DND-41 (cell line): ENCODE measurements at regions not wholly inside any gene's neighbourhood (a gene's known extent, or its start where the extent isn't known, plus 50 kb on each side); places are given as distances from the start of the nearest gene placed in this dataset.

Source experiments
- ATAC-seq: fragments of 200-7000 bp; cut with Tn5 transposase; 3 replicates; pipeline ENCODE4 v1.9.1; 2021; ENCODE audit warnings: low read depth; ENCODE audit not compliant: insufficient read depth
- DNase-seq: peaks from one replicate; pipeline ENCODE4 v3.0.0-alpha.2; 2020
- H2AFZ ChIP-seq: 2 replicates; pipeline ENCODE4 v1.6.0; 2012; ENCODE audit warnings: low read depth, low read length
- H3K27ac ChIP-seq: 2 replicates; pipeline ENCODE4 v1.5.1; 2012; ENCODE audit warnings: low read length, inconsistent platforms
- H3K27me3 ChIP-seq: fragments of 200-600 bp; sonication (generic); 2 replicates; pipeline ENCODE4 v1.6.0; 2012; ENCODE audit warnings: low read length, mild to moderate bottlenecking, inconsistent platforms; ENCODE audit not compliant: insufficient read depth, poor library complexity
- H3K36me3 ChIP-seq: 2 replicates; pipeline ENCODE4 v1.5.1; 2012; ENCODE audit warnings: low read length, inconsistent platforms; ENCODE audit not compliant: insufficient read depth
- H3K4me1 ChIP-seq: 2 replicates; pipeline ENCODE4 v1.5.1; 2012; ENCODE audit warnings: mild to moderate bottlenecking, low read length; ENCODE audit not compliant: insufficient read depth
- H3K4me2 ChIP-seq: 2 replicates; pipeline ENCODE4 v1.6.0; 2012; ENCODE audit warnings: mild to moderate bottlenecking, moderate library complexity, low read length, inconsistent platforms; ENCODE audit not compliant: insufficient read depth
- H3K4me3 ChIP-seq, 2 experiments: fragments of 200-600 bp in 1 of 2; shearing (Covaris generic) in 1 of 2; 2 replicates each; pipeline ENCODE4 v1.5.1; 2012 to 2016; ENCODE audit warnings: inconsistent platforms in 2 of 2, low read length in 2 of 2, mild to moderate bottlenecking in 2 of 2, low read depth in 1 of 2, moderate library complexity in 1 of 2
- H3K79me2 ChIP-seq: 2 replicates; pipeline ENCODE4 v1.6.0; 2012; ENCODE audit warnings: low read length, inconsistent platforms; ENCODE audit not compliant: insufficient read depth
- H3K9ac ChIP-seq: 2 replicates; pipeline ENCODE4 v1.6.0; 2012; ENCODE audit warnings: low read depth, mild to moderate bottlenecking, inconsistent platforms, low read length, moderate library complexity
- H3K9me3 ChIP-seq: 2 replicates; pipeline ENCODE4 v1.5.1; 2012; ENCODE audit warnings: low read length, moderate library complexity, mild to moderate bottlenecking, inconsistent platforms; ENCODE audit not compliant: insufficient read depth, severe bottlenecking
- H4K20me1 ChIP-seq: 2 replicates; pipeline ENCODE4 v1.6.0; 2012; ENCODE audit warnings: low read length; ENCODE audit not compliant: insufficient read depth
- CTCF ChIP-seq: IDR thresholded peaks from 2 replicates; pipeline ENCODE4 v1.5.1; 2012; ENCODE audit warnings: borderline replicate concordance, low read length, moderate library complexity, mild to moderate bottlenecking; ENCODE audit not compliant: poor library complexity, severe bottlenecking; ENCODE audit errors: extremely low read depth
- EZH2 ChIP-seq: IDR thresholded peaks from 3 replicates; pipeline ENCODE4 v1.6.1; 2012; ENCODE audit warnings: borderline replicate concordance, low read depth, mild to moderate bottlenecking, moderate library complexity, low read length, inconsistent platforms; ENCODE audit not compliant: severe bottlenecking

GRCh38 chr2:220887271-220887870 lies 684.7 kb downstream of the EPHA4 start:
- Histone ChIP-seq H3K9ac (no peak overlapping the region), H3K4me3 (no peak overlapping the region), H3K27me3 (no peaks in the 10 kb centered on the region), H3K36me3 (no peaks in the 10 kb centered on the region), H3K9me3 (no peaks in the 10 kb centered on the region), H3K79me2 (no peaks in the 10 kb centered on the region), H3K4me1 (no peaks in the 10 kb centered on the region), H3K4me2 (no peak overlapping the region), H3K27ac (no peak overlapping the region), H4K20me1 (no peaks in the 10 kb centered on the region), H2AFZ (no peak overlapping the region)
- ATAC-seq (no peak), DNase-seq (no peak)
- TF ChIP-seq CTCF (no peak), EZH2 (no peak)

- Histone ChIP-seq H3K4me1 (no peaks in the 10 kb centered on the region), H3K4me3 (no peak overlapping the region), H3K27me3 (no peaks in the 10 kb centered on the region), H3K9me3 (no peaks in the 10 kb centered on the region), H3K27ac (no peak overlapping the region), H3K36me3 (no peaks in the 10 kb centered on the region), H3K4me2 (no peak overlapping the region), H3K9ac (no peak overlapping the region), H3K79me2 (no peaks in the 10 kb centered on the region), H4K20me1 (no peaks in the 10 kb centered on the region), H2AFZ (no peak overlapping the region)
- no peak for DNase-seq
- TF ChIP-seq CTCF: no peak
- TF ChIP-seq EZH2: no peak
- ATAC-seq: no peak
These were observed 684.2 kb downstream of the EPHA4 start for GRCh38 chr2:220887876-220888275.

- Histone ChIP-seq H3K4me2 (no peak overlapping the region), H3K9ac (no peak overlapping the region), H3K4me3 (no peak overlapping the region), H3K79me2 (no peaks in the 10 kb centered on the region), H2AFZ (no peak overlapping the region), H4K20me1 (no peaks in the 10 kb centered on the region), H3K27ac (no peak overlapping the region), H3K9me3 (no peaks in the 10 kb centered on the region), H3K27me3 (no peaks in the 10 kb centered on the region), H3K36me3 (no peaks in the 10 kb centered on the region), H3K4me1 (no peaks in the 10 kb centered on the region)
- DNase-seq: no peak
- TF ChIP-seq CTCF (no peak), EZH2 (no peak)
- no peak for ATAC-seq
These were observed 681.2 kb downstream of the EPHA4 start for GRCh38 chr2:220890931-220891330.

- no peaks in the 10 kb centered on the region for H3K4me1 ChIP-seq
- no peaks in the 10 kb centered on the region for H3K36me3 ChIP-seq
- no peak overlapping the region for H3K9ac ChIP-seq
- H3K4me3 ChIP-seq: no peak overlapping the region
- H3K27ac ChIP-seq: no peak overlapping the region
- no peak overlapping the region for H2AFZ ChIP-seq
- no peaks in the 10 kb centered on the region for H3K79me2 ChIP-seq
- DNase-seq (no peak), ATAC-seq (no peak)
- no peaks in the 10 kb centered on the region for H4K20me1 ChIP-seq
- no peak overlapping the region for H3K4me2 ChIP-seq
- no peaks in the 10 kb centered on the region for H3K27me3 ChIP-seq
- H3K9me3 ChIP-seq: no peaks in the 10 kb centered on the region
- no peak for TF ChIP-seq EZH2
- no peak for TF ChIP-seq CTCF
These were observed 680.7 kb downstream of the EPHA4 start for GRCh38 chr2:220891405-220891804.
